K562 (cell line): ENCODE measurements at regions not wholly inside any gene's neighbourhood (a gene's known extent, or its start where the extent isn't known, plus 50 kb on each side); places are given as distances from the start of the nearest gene placed in this dataset.
A peak's percentile ranks its signal among the peaks of the same experiment; 100 is the strongest.
"Not testable (repeated sequence)": the region's sequence is repeated elsewhere in the genome, so short reads cannot be mapped to it uniquely, and the experiment has no call there.

Source experiments
- ATAC-seq: fragments of 200-7000 bp; cut with Tn5 transposase; 3 replicates; pipeline ENCODE4 v1.9.1; 2020; ENCODE audit warnings: moderate library complexity
- BruUV-seq: library from RNA; stranded (reverse); fragments of 400-500 nt; replicated peaks from 2 replicates; lab custom pipeline; 2021; lab: Mats Ljungman, UMichigan
- CTCF ChIA-PET: fragments of 300-600 bp; formaldehyde crosslinking; extraction: SDS; loops from one replicate; lab custom pipeline; 2021; ENCODE audit warnings: low intra/inter-chr PET ratio; lab: Yijun Ruan, JAX
- POLR2A ChIA-PET: fragments of 300-600, 350-650 bp; sonication (Branson Sonifier 250); formaldehyde crosslinking; extraction: SDS; loops from one replicate; lab custom pipeline; 2021; ENCODE audit warnings: antibody characterized with exemption, inconsistent platforms; lab: Yijun Ruan, JAX
- DNase-seq, 4 experiments: peaks; one replicate each; pipeline versions ENCODE4 v3.0.0 to v3.0.0-alpha.2; 2011 to 2018; ENCODE audit warnings: low spot score in 3 of 4, mixed read lengths in 3 of 4; ENCODE audit errors: extremely low read depth in 1 of 4
- FAIRE-seq: peaks from 2 replicates; lab custom pipeline; 2011; peaks lifted over from hg19 to GRCh38; lab: Jason Lieb, UNC
- H2AFZ ChIP-seq: 2 replicates; pipeline ENCODE4 v1.6.0; 2011; ENCODE audit warnings: low read depth, low read length, control low read depth, inconsistent platforms
- H3K27ac ChIP-seq: fragments of 200-600 bp; 3 replicates; pipeline ENCODE4 v1.8.0; 2011; ENCODE audit warnings: low read depth, mild to moderate bottlenecking, control low read depth, inconsistent platforms, low read length, moderate library complexity, mixed read lengths; ENCODE audit errors: extremely low read depth
- H3K27me3 ChIP-seq, 2 experiments: fragments of 300-600 bp in 1 of 2; 2 replicates in 1 of 2; 3 replicates in 1 of 2; pipeline versions ENCODE4 v1.6.0 to v1.8.0; 2011; ENCODE audit warnings: inconsistent platforms in 2 of 2, low read length in 2 of 2, mild to moderate bottlenecking in 1 of 2, mixed read lengths in 1 of 2, moderate library complexity in 1 of 2; ENCODE audit not compliant: control insufficient read depth in 2 of 2, insufficient read depth in 2 of 2
- H3K36me3 ChIP-seq: fragments of 300-600 bp; 3 replicates; pipeline ENCODE4 v1.8.0; 2011; ENCODE audit warnings: mild to moderate bottlenecking, low read length, inconsistent platforms; ENCODE audit not compliant: control insufficient read depth, insufficient read depth
- H3K4me1 ChIP-seq, 2 experiments: fragments of 200-600 bp in 1 of 2; replicated peaks in 1 of 2; 2 replicates in 1 of 2; 3 replicates in 1 of 2; pipeline versions ENCODE4 v1.5.1 to v1.8.0; 2011; ENCODE audit warnings: inconsistent platforms in 2 of 2, low read length in 2 of 2, mild to moderate bottlenecking in 1 of 2, mixed read lengths in 1 of 2, moderate library complexity in 1 of 2; ENCODE audit not compliant: control insufficient read depth in 2 of 2, insufficient read depth in 2 of 2
- H3K4me2 ChIP-seq: 2 replicates; pipeline ENCODE4 v1.6.1; 2011; ENCODE audit warnings: low read length, control low read depth, inconsistent platforms, mixed read lengths; ENCODE audit not compliant: insufficient read depth
- H3K4me3 ChIP-seq: fragments of 200-600 bp; sonication (generic), shearing (Covaris generic); 2 replicates; pipeline ENCODE4 v1.5.1; 2016; ENCODE audit warnings: control low read depth, inconsistent platforms
- H3K79me2 ChIP-seq: fragments of 200-600 bp; 3 replicates; pipeline ENCODE4 v1.8.0; 2011; ENCODE audit warnings: low read length, inconsistent platforms; ENCODE audit not compliant: control insufficient read depth, insufficient read depth
- H3K9ac ChIP-seq, 2 experiments: 2 replicates each; pipeline versions ENCODE4 v1.6.0 to v1.6.1; 2011; ENCODE audit warnings: low read depth in 2 of 2, low read length in 2 of 2, control low read depth in 1 of 2, inconsistent platforms in 1 of 2, mild to moderate bottlenecking in 1 of 2, mixed read lengths in 1 of 2; ENCODE audit not compliant: insufficient read depth in 1 of 2
- H3K9me1 ChIP-seq: one replicate; pipeline ENCODE4 v1.6.0; 2011; ENCODE audit warnings: inconsistent platforms, mild to moderate bottlenecking, low read length, moderate library complexity; ENCODE audit not compliant: control insufficient read depth, insufficient read depth
- H3K9me3 ChIP-seq: replicated peaks from 2 replicates; pipeline ENCODE4 v1.5.1; 2011; ENCODE audit warnings: low read depth, low read length, inconsistent platforms; ENCODE audit not compliant: control insufficient read depth, insufficient read depth
- H4K20me1 ChIP-seq: replicated peaks from 2 replicates; pipeline ENCODE4 v1.6.1; 2011; ENCODE audit warnings: low read length, inconsistent platforms, mixed read lengths; ENCODE audit not compliant: control insufficient read depth, insufficient read depth
- CEBPG ChIP-seq, 3 experiments: fragments of 200-800 bp in 1 of 3; sonication (Bioruptor generic) in 1 of 3; sonication (generic) in 1 of 3; formaldehyde crosslinking in 1 of 3; IDR thresholded peaks in 2 of 3; conservative IDR thresholded peaks in 1 of 3; 2 replicates each; pipeline versions ENCODE4 v1.6.1 to v1.8.0; 2016 to 2022; ENCODE audit warnings: missing compliant biosample characterization in 2 of 3, missing genetic modification characterization in 2 of 3, mild to moderate bottlenecking in 1 of 3, missing genetic modification reagents in 1 of 3
- KDM5B ChIP-seq: fragments of 200-600 bp; sonication (generic); IDR thresholded peaks from 2 replicates; pipeline ENCODE4 v1.6.1; 2012; ENCODE audit warnings: low read depth, mild to moderate bottlenecking, moderate library complexity, low read length, control low read depth, inconsistent platforms; ENCODE audit not compliant: insufficient replicate concordance
- MECOM ChIP-seq: fragments of 250-450 bp; sonication (Bioruptor Pico); IDR thresholded peaks from 2 replicates; pipeline ENCODE4 v1.8.0; 2022; ENCODE audit warnings: inconsistent platforms
- NFIX ChIP-seq: fragments of 250-450 bp; sonication (Bioruptor Pico); IDR thresholded peaks from 2 replicates; pipeline ENCODE4 v1.4.0; 2020; ENCODE audit warnings: low read depth, mild to moderate bottlenecking, moderate library complexity
- WGBS: fragments of 100-300 bp; shearing (Covaris generic); methylation state at CpG from one replicate; pipeline ENCODE4 v1.1.6; 2016; ENCODE audit warnings: low coverage, mixed read lengths; ENCODE audit not compliant: insufficient coverage; ENCODE audit errors: missing lambda C conversion rate; 5-methylcytosine and 5-hydroxymethylcytosine counted together
- in situ Hi-C: fragments of 300-500 bp; cut with MboI; formaldehyde crosslinking; loops from 4 replicates; pipeline ENCODE4 v1.15.0; 2018; ENCODE audit warnings: inconsistent platforms, mixed read lengths
- intact Hi-C: fragments of 100-400 bp; cut with micrococcal nuclease; formaldehyde crosslinking; loops from 2 replicates; pipeline ENCODE4 v1.14.2; 2022

DNA sequence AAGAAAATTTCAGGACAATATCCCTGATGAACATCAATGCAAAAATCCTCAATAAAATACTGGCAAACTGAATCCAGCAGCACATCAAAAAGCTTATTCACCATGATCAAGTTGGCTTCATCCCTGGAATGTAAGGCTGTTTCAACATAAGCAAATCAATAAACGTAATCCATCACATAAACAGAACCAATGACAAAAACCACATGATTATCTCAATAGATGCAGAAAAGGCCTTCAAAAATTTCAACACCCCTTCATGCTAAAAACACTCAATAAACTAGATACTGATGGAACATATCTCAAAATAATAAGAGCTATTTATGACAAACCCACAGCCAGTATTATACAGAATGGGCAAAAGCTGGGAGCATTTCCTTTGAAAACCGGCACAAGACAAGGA, 177.7 kb downstream of the PCDH18 start:
- H3K9ac ChIP-seq, H3K27me3 ChIP-seq, H3K9me1 ChIP-seq, intact Hi-C loops, CTCF ChIA-PET, H3K9me3 ChIP-seq, BruUV-seq, in situ Hi-C loops, H4K20me1 ChIP-seq, DNase-seq, H3K4me1 ChIP-seq, H3K4me2 ChIP-seq, POLR2A ChIA-PET, H2AFZ ChIP-seq, H3K27ac ChIP-seq, H3K79me2 ChIP-seq, H3K4me3 ChIP-seq, H3K36me3 ChIP-seq, FAIRE-seq, ATAC-seq: not testable (repeated sequence)
- 0% methylated on average over 2 of the region's 2 CpGs for WGBS

DNA sequence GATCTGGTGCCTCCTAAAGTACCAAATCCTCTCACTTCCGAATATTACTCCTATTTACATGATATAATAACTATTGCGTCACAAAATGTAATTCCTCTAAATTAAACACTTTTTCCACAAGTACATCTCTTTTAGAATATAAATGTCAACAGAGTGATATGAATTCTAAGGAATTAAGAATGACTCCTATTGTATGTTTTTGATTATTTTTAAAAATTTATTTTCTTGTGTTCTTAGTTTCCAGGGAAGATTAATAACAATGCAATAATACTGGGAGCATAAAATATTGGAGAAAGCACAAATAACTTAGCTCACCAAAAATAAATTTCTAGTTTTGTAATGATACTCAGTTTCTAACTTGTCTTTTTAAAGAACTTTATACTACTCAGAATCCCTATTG, 184.9 kb downstream of the PCDH18 start:
- Histone ChIP-seq H3K4me3 (no peak overlapping the region), H3K27me3 (no peaks in the 10 kb centered on the region), H2AFZ (no peak overlapping the region), H3K4me2 (no peak overlapping the region), H3K79me2 (no peaks in the 10 kb centered on the region), H4K20me1 (no peaks in the 10 kb centered on the region), H3K9me1 (no peaks in the 10 kb centered on the region), H3K27ac (no peak overlapping the region), H3K4me1 (no peaks in the 10 kb centered on the region), H3K9ac (no peak overlapping the region), H3K36me3 (no peaks in the 10 kb centered on the region), H3K9me3 (no peaks in the 10 kb centered on the region)
- ChIA-PET CTCF (no interaction called here), POLR2A (no interaction called here)
- no peak for FAIRE-seq
- TF ChIP-seq MECOM (CRISPR knock-in tag) (no peak), NFIX (CRISPR knock-in tag) (no peak), KDM5B (no peak), CEBPG (CRISPR knock-in tag; IDR thresholded peaks at IDR 0.05) (no peak), CEBPG (tag; conservative IDR thresholded peaks at IDR 0.05 in 1 of 2, IDR thresholded peaks at IDR 0.05 in 1 of 2) (peak in 1 of 2 experiments; percentile 49; a peak in 1 of 4 replicates)
- BruUV-seq: no TSS peak
- ATAC-seq: no peak
- no peak for DNase-seq
- intact Hi-C loops: no loop called here
- in situ Hi-C loops: no loop called here
- 0% methylated on average over 2 of the region's 2 CpGs for WGBS
